ENCODE measurements at regions not wholly inside any gene's neighbourhood (a gene's known extent, or its start where the extent isn't known, plus 50 kb on each side); places are given as distances from the start of the nearest gene placed in this dataset.

GRCh38 chr14:46381674-46382073 lies 269.9 kb downstream of the RPL10L start:
- CTCF ChIA-PET, result no interaction called here
- Histone ChIP-seq H3K27me3 (ENCODE audit: control insufficient read depth in 2 of 2, insufficient read depth in 2 of 2, low read length in 2 of 2) (no peaks in the 10 kb centered on the region), H3K9ac (replicated peaks; ENCODE audit: extremely low read depth, insufficient read depth, low read length) (no peak overlapping the region), H4K20me1 (replicated peaks; ENCODE audit: control insufficient read depth, extremely low read depth, insufficient read depth, low read length) (no peaks in the 10 kb centered on the region), H3K4me2 (ENCODE audit: insufficient read depth, low read length) (no peak overlapping the region), H3K27ac (ENCODE audit: insufficient read depth, low read depth, low read length) (no peak overlapping the region), H3K9me3 (replicated peaks; ENCODE audit: control insufficient read depth, insufficient read depth, low read length) (no peaks in the 10 kb centered on the region), H3K36me3 (ENCODE audit: control insufficient read depth in 2 of 2, extremely low read depth in 1 of 2, insufficient read depth in 2 of 2, low read length in 2 of 2) (no peaks in the 10 kb centered on the region), H3K79me2 (ENCODE audit: control insufficient read depth, insufficient read depth, low read length) (no peaks in the 10 kb centered on the region), H3K4me1 (ENCODE audit: control insufficient read depth, extremely low read depth, insufficient read depth, low read length) (no peaks in the 10 kb centered on the region), H2AFZ (ENCODE audit: low read depth, low read length) (no peak overlapping the region), H3K9me1 (replicated peaks; ENCODE audit: control insufficient read depth, extremely low read depth, insufficient read depth, low read length) (no peaks in the 10 kb centered on the region), H3K4me3 (replicated peaks in 1 of 3; ENCODE audit: insufficient read depth in 1 of 3, low read depth in 1 of 3, low read length in 3 of 3) (no peak overlapping the region)
- POLR2A ChIA-PET, result no interaction called here
- FAIRE-seq (no peak), DNase-seq (ENCODE audit: low read depth, low spot score) (no peak)
- intact Hi-C loops (cut with micrococcal nuclease), result no loop called here
- dilution Hi-C loops (cut with MboI; ENCODE audit: extremely low pct_ligation_motif_present, low sequenced_read_pairs), result no loop called here
- BruUV-seq (replicated peaks), result no TSS peak
- TF ChIP-seq FOS (IDR thresholded peaks at IDR 0.05; ENCODE audit: borderline replicate concordance, insufficient read depth, low read length) (no peak), CTCF (IDR thresholded peaks at IDR 0.05; ENCODE audit: extremely low read depth in 1 of 2, insufficient read depth in 1 of 2, low read depth in 1 of 2, low read length in 2 of 2) (no peak), POLR2AphosphoS5 (IDR thresholded peaks at IDR 0.05; ENCODE audit: insufficient read depth, low read depth, low read length) (no peak), JUN (IDR thresholded peaks at IDR 0.05; ENCODE audit: borderline replicate concordance, insufficient read depth, insufficient read length, low read depth) (no peak), GATA2 (IDR thresholded peaks at IDR 0.05; ENCODE audit: insufficient read depth, insufficient read length, low read depth, low read length) (no peak), POLR2A (IDR thresholded peaks at IDR 0.05; ENCODE audit: low read depth, low read length) (no peak), MAX (IDR thresholded peaks at IDR 0.05; ENCODE audit: insufficient read depth, insufficient read length) (no peak), EZH2 (IDR thresholded peaks at IDR 0.05; ENCODE audit: borderline replicate concordance, low read depth, low read length, severe bottlenecking) (no peak), MYC (IDR thresholded peaks at IDR 0.05; ENCODE audit: low read depth, low read length) (no peak)
